HCT116 (cell line): ENCODE measurements at regions not wholly inside any gene's neighbourhood (a gene's known extent, or its start where the extent isn't known, plus 50 kb on each side); places are given as distances from the start of the nearest gene placed in this dataset.

ENCODE experiments used
- ATAC-seq: fragments of 200-7000 bp; cut with Tn5 transposase; 2 replicates; pipeline ENCODE4 v1.9.1; 2020; ENCODE audit warnings: mild to moderate bottlenecking, moderate library complexity
- BruUV-seq: library from RNA; stranded (reverse); fragments of 400-500 nt; replicated peaks from 2 replicates; lab custom pipeline; 2021; lab: Mats Ljungman, UMichigan
- CTCF ChIA-PET: fragments of 300-600 bp; sonication (Branson Sonifier 250); formaldehyde crosslinking; loops from one replicate; lab custom pipeline; 2021; ENCODE audit warnings: antibody characterized with exemption; lab: Charles Lee
- POLR2A ChIA-PET: fragments of 300-600, 350-600 bp; sonication (Branson Sonifier 250); formaldehyde crosslinking; loops from one replicate; lab custom pipeline; 2021; ENCODE audit warnings: antibody characterized with exemption; lab: Charles Lee
- RAD21 ChIA-PET, 2 experiments: fragments of 300-600 bp; sonication (Branson Sonifier 250); formaldehyde crosslinking; loops; one replicate each; lab custom pipeline; 2023; ENCODE audit warnings: low total read pairs in 2 of 2; ENCODE audit not compliant: uncharacterized antibody in 2 of 2, unreplicated experiment in 2 of 2, low non-redundant PET in 1 of 2; lab: Charles Lee
- DNase-seq: peaks from one replicate; pipeline ENCODE4 v3.0.0-alpha.2; 2010; ENCODE audit warnings: low read depth, low spot score
- H2AFZ ChIP-seq: fragments of 200-600 bp; shearing (Covaris generic), sonication (generic); 2 replicates; pipeline ENCODE4 v1.6.1; 2017; ENCODE audit warnings: low read depth, mixed run types, mixed read lengths, antibody characterized with exemption, low read length; ENCODE audit not compliant: poor library complexity, severe bottlenecking
- H3K27ac ChIP-seq: 2 replicates; pipeline ENCODE4 v1.5.1; 2012; ENCODE audit warnings: low read depth, low read length
- H3K27me3 ChIP-seq: fragments of 200-600 bp; sonication (generic); 2 replicates; pipeline ENCODE4 v1.6.1; 2016; ENCODE audit warnings: mixed run types, low read length, mixed read lengths; ENCODE audit not compliant: insufficient read depth
- H3K36me3 ChIP-seq, 2 experiments: fragments of 200-500 bp in 1 of 2; fragments of 200-600 bp in 1 of 2; sonication (Bioruptor generic) in 1 of 2; sonication (generic) in 1 of 2; 2 replicates each; pipeline versions ENCODE4 v1.5.1 to v1.6.1; 2014 to 2016; ENCODE audit warnings: low read length in 2 of 2, inconsistent platforms in 1 of 2, mixed read lengths in 1 of 2, mixed run types in 1 of 2; ENCODE audit not compliant: insufficient read depth in 2 of 2, control insufficient read depth in 1 of 2
- H3K4me1 ChIP-seq, 2 experiments: fragments of 200-600 bp in 1 of 2; sonication (generic) in 1 of 2; 2 replicates each; pipeline versions ENCODE4 v1.5.1 to v1.6.1; 2012 to 2017; ENCODE audit warnings: low read length in 2 of 2, inconsistent platforms in 1 of 2, mild to moderate bottlenecking in 1 of 2, mixed read lengths in 1 of 2, mixed run types in 1 of 2, moderate library complexity in 1 of 2; ENCODE audit not compliant: insufficient read depth in 2 of 2, control insufficient read depth in 1 of 2
- H3K4me2 ChIP-seq: fragments of 200-600 bp; sonication (generic); 2 replicates; pipeline ENCODE4 v1.6.1; 2017; ENCODE audit warnings: mixed run types, low read length, mixed read lengths
- H3K4me3 ChIP-seq, 2 experiments: fragments of 200-600 bp in 1 of 2; sonication (generic) in 1 of 2; replicated peaks in 1 of 2; 2 replicates each; pipeline ENCODE4 v1.5.1; 2011 to 2016; ENCODE audit warnings: low read length in 2 of 2, control low read depth in 1 of 2, low read depth in 1 of 2, mild to moderate bottlenecking in 1 of 2, mixed read lengths in 1 of 2, mixed run types in 1 of 2
- H3K79me2 ChIP-seq: fragments of 200-600 bp; sonication (generic); 2 replicates; pipeline ENCODE4 v1.6.1; 2017; ENCODE audit warnings: mild to moderate bottlenecking, mixed run types, low read length, moderate library complexity, mixed read lengths; ENCODE audit not compliant: insufficient read depth
- H3K9ac ChIP-seq: fragments of 200-600 bp; sonication (generic); 2 replicates; pipeline ENCODE4 v1.6.1; 2016; ENCODE audit warnings: low read length, mixed read lengths
- H3K9me2 ChIP-seq: fragments of 200-600 bp; sonication (generic), shearing (Covaris generic); 2 replicates; pipeline ENCODE4 v1.6.1; 2017; ENCODE audit warnings: mixed run types, mild to moderate bottlenecking, moderate library complexity; ENCODE audit not compliant: insufficient read depth
- H3K9me3 ChIP-seq, 2 experiments: fragments of 200-500 bp in 1 of 2; fragments of 200-600 bp in 1 of 2; sonication (Bioruptor generic) in 1 of 2; sonication (generic) in 1 of 2; 2 replicates each; pipeline ENCODE4 v1.6.1; 2014 to 2017; ENCODE audit warnings: low read length in 2 of 2, mixed read lengths in 2 of 2, inconsistent platforms in 1 of 2, low read depth in 1 of 2, mild to moderate bottlenecking in 1 of 2, mixed run types in 1 of 2, moderate library complexity in 1 of 2; ENCODE audit not compliant: control insufficient read depth in 1 of 2, insufficient read depth in 1 of 2
- H4K20me1 ChIP-seq: fragments of 200-600 bp; sonication (generic), shearing (Covaris generic); 2 replicates; pipeline ENCODE4 v1.6.1; 2017; ENCODE audit warnings: mixed run types, mild to moderate bottlenecking, moderate library complexity; ENCODE audit not compliant: insufficient read depth
- CEBPB ChIP-seq: IDR thresholded peaks from 2 replicates; pipeline ENCODE4 v1.6.1; 2012; ENCODE audit warnings: low read depth
- EGR1 ChIP-seq: IDR thresholded peaks from 2 replicates; pipeline ENCODE4 v1.6.1; 2012; ENCODE audit warnings: low read depth
- ELF1 ChIP-seq: IDR thresholded peaks from 2 replicates; pipeline ENCODE4 v1.6.1; 2012; ENCODE audit warnings: low read depth, borderline replicate concordance
- EZH2 ChIP-seq: fragments of 200-600 bp; sonication (generic); IDR thresholded peaks from 2 replicates; pipeline ENCODE4 v1.6.1; 2017; ENCODE audit warnings: antibody characterized with exemption, mixed run types
- EZH2phosphoT487 ChIP-seq: fragments of 200-600 bp; IDR thresholded peaks from 2 replicates; pipeline ENCODE4 v1.6.1; 2018; ENCODE audit warnings: antibody characterized with exemption, borderline replicate concordance
- FOSL1 ChIP-seq: IDR thresholded peaks from 2 replicates; pipeline ENCODE4 v1.6.1; 2012; ENCODE audit warnings: low read depth
- JUND ChIP-seq: IDR thresholded peaks from 2 replicates; pipeline ENCODE4 v1.6.1; 2012
- POLR2A ChIP-seq: IDR thresholded peaks from 2 replicates; pipeline ENCODE4 v1.7.0; 2011; ENCODE audit warnings: borderline replicate concordance; ENCODE audit not compliant: insufficient read depth, insufficient read length; ENCODE audit errors: extremely low read depth
- POLR2AphosphoS5 ChIP-seq: IDR thresholded peaks from 2 replicates; pipeline ENCODE4 v1.6.1; 2011; ENCODE audit warnings: mild to moderate bottlenecking, low read depth, low read length, moderate library complexity
- RAD21 ChIP-seq: IDR thresholded peaks from 2 replicates; pipeline ENCODE4 v1.6.1; 2012; ENCODE audit warnings: low read depth, mild to moderate bottlenecking
- SIN3A ChIP-seq: IDR thresholded peaks from 2 replicates; pipeline ENCODE4 v1.6.1; 2012; ENCODE audit warnings: low read depth
- SP1 ChIP-seq: IDR thresholded peaks from 2 replicates; pipeline ENCODE4 v1.6.1; 2012; ENCODE audit warnings: low read depth
- SRF ChIP-seq: IDR thresholded peaks from 2 replicates; pipeline ENCODE4 v1.6.1; 2012; ENCODE audit warnings: low read depth
- TCF7L2 ChIP-seq: IDR thresholded peaks from 2 replicates; pipeline ENCODE4 v1.7.0; 2011; ENCODE audit warnings: borderline replicate concordance, inconsistent platforms; ENCODE audit not compliant: insufficient read depth, insufficient read length; ENCODE audit errors: extremely low read depth
- YY1 ChIP-seq: IDR thresholded peaks from 2 replicates; pipeline ENCODE4 v1.6.1; 2011; ENCODE audit warnings: low read length, low read depth, moderate library complexity, mild to moderate bottlenecking; ENCODE audit not compliant: insufficient replicate concordance; ENCODE audit errors: extremely low read depth
- ZFX ChIP-seq: fragments of 450-650 bp; IDR thresholded peaks from 2 replicates; pipeline ENCODE4 v1.6.1; 2017
- intact Hi-C: fragments of 100-400 bp; cut with micrococcal nuclease; formaldehyde crosslinking; loops from 2 replicates; pipeline ENCODE4 v1.10.0; 2022
- TF ChIP-seq, protein P1 (sequence below): IDR thresholded peaks from 2 replicates; pipeline ENCODE4 v1.6.1; 2012
- TF ChIP-seq, protein P2 (sequence below): IDR thresholded peaks from 2 replicates; pipeline ENCODE4 v1.6.1; 2012
- TF ChIP-seq, protein P3 (sequence below), 3 experiments: fragments of 200-600 bp in 1 of 3; sonication (generic) in 1 of 3; IDR thresholded peaks in 2 of 3; conservative IDR thresholded peaks in 1 of 3; 2 replicates each; pipeline ENCODE4 v1.5.1; 2012 to 2017; ENCODE audit warnings: low read depth in 2 of 3, low read length in 2 of 3, antibody characterized with exemption in 1 of 3, borderline replicate concordance in 1 of 3, control low read depth in 1 of 3, mild to moderate bottlenecking in 1 of 3, mixed read lengths in 1 of 3, mixed run types in 1 of 3, moderate library complexity in 1 of 3; ENCODE audit not compliant: insufficient read depth in 1 of 3

DNA sequence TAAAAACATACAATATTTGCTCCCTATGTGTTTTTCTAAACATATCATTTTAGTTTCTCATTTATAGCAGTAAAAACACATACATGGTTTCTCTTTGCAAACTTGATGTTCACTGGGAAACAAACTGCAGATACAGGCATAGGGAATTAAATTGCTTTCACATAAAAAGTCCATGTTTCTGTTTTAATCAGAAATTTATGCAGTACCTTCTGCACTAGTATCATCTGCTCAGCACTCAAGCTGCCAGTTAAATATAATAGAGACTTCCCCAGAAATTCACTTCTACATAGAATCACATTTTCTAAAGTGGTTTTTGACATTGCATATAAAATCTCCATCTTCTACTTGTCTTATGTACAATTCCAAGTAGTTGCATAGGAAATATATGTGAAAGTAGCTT is 1107.3 kb upstream of the NRXN1 start:
- Histone ChIP-seq H3K79me2 (no peaks in the 10 kb centered on the region), H3K4me3 (no peak overlapping the region), H3K27me3 (no peaks in the 10 kb centered on the region), H3K27ac (no peak overlapping the region), H4K20me1 (no peaks in the 10 kb centered on the region), H3K9me3 (no peaks in the 10 kb centered on the region), H3K4me1 (no peaks in the 10 kb centered on the region), H2AFZ (no peak overlapping the region), H3K36me3 (no peaks in the 10 kb centered on the region), H3K4me2 (no peak overlapping the region), H3K9ac (no peak overlapping the region), H3K9me2 (no peaks in the 10 kb centered on the region; the same call in 1 of the 2 replicates)
- intact Hi-C loops: loop anchor here (1.0 kb wide), 1 partner anchor 47 kb away; no protein-coding TSS in a partner anchor
- RAD21 ChIA-PET: no interaction called here
- BruUV-seq: no TSS peak
- TF ChIP-seq ELF1: no peak
- no peak for TF ChIP-seq FOSL1
- no peak for TF ChIP-seq TCF7L2
- TF ChIP-seq RAD21: no peak
- TF ChIP-seq, protein P1, sequence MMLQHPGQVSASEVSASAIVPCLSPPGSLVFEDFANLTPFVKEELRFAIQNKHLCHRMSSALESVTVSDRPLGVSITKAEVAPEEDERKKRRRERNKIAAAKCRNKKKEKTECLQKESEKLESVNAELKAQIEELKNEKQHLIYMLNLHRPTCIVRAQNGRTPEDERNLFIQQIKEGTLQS: no peak
- no peak for TF ChIP-seq ZFX
- no peak for TF ChIP-seq EZH2
- TF ChIP-seq JUND: no peak
- no peak for TF ChIP-seq POLR2A
- TF ChIP-seq EGR1: no peak
- no peak for TF ChIP-seq POLR2AphosphoS5
- CTCF ChIA-PET: no interaction called here
- POLR2A ChIA-PET: no interaction called here
- DNase-seq (no peak), ATAC-seq (no peak)

DNA sequence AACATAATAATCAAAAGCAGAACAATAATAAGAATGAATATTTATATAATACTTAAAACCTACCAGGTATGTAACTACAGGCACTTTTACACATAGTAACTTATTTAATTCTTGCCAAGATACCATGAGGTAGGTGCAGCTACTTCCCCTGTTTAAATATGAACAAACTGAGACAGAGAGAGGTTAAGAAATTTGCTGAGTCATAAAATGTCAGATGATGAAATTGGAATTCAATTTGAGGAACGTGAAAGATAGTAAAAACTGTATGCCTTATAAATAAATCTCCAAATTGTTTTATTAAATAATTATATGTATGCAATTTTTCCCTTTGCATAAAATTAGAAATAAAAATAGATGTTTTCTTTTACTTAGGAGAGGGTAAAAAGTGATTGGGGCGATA is 1103.3 kb upstream of the NRXN1 start:
- Histone ChIP-seq H3K9me3 (no peaks in the 10 kb centered on the region), H3K4me1 (no peaks in the 10 kb centered on the region), H3K9me2 (no peaks in the 10 kb centered on the region; the same call in 1 of the 2 replicates), H3K36me3 (no peaks in the 10 kb centered on the region), H3K9ac (no peak overlapping the region), H3K27me3 (no peaks in the 10 kb centered on the region), H3K4me2 (no peak overlapping the region), H3K79me2 (no peaks in the 10 kb centered on the region), H4K20me1 (no peaks in the 10 kb centered on the region), H3K4me3 (no peak overlapping the region), H2AFZ (no peak overlapping the region), H3K27ac (no peak overlapping the region)
- no TSS peak for BruUV-seq
- DNase-seq (no peak), ATAC-seq (no peak)
- RAD21 ChIA-PET: no interaction called here
- POLR2A ChIA-PET: no interaction called here
- intact Hi-C loops: no loop called here
- CTCF ChIA-PET: no interaction called here
- TF ChIP-seq EZH2phosphoT487 (no peak), CEBPB (no peak), POLR2A (no peak), FOSL1 (no peak), RAD21 (no peak), SP1 (no peak), EZH2 (no peak), JUND (no peak), YY1 (no peak), SRF (no peak), TCF7L2 (no peak), SIN3A (no peak)
- TF ChIP-seq, protein P2, sequence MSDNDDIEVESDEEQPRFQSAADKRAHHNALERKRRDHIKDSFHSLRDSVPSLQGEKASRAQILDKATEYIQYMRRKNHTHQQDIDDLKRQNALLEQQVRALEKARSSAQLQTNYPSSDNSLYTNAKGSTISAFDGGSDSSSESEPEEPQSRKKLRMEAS: no peak
- TF ChIP-seq, protein P3, sequence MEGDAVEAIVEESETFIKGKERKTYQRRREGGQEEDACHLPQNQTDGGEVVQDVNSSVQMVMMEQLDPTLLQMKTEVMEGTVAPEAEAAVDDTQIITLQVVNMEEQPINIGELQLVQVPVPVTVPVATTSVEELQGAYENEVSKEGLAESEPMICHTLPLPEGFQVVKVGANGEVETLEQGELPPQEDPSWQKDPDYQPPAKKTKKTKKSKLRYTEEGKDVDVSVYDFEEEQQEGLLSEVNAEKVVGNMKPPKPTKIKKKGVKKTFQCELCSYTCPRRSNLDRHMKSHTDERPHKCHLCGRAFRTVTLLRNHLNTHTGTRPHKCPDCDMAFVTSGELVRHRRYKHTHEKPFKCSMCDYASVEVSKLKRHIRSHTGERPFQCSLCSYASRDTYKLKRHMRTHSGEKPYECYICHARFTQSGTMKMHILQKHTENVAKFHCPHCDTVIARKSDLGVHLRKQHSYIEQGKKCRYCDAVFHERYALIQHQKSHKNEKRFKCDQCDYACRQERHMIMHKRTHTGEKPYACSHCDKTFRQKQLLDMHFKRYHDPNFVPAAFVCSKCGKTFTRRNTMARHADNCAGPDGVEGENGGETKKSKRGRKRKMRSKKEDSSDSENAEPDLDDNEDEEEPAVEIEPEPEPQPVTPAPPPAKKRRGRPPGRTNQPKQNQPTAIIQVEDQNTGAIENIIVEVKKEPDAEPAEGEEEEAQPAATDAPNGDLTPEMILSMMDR (IDR thresholded peaks at IDR 0.05 in 2 of 3, conservative IDR thresholded peaks at IDR 0.05 in 1 of 3; ENCODE audit: borderline replicate concordance in 1 of 3, insufficient read depth in 1 of 3, low read depth in 2 of 3, low read length in 2 of 3): no peak
